ENCODE measurements at regions not wholly inside any gene's neighbourhood (a gene's known extent, or its start where the extent isn't known, plus 50 kb on each side); places are given as distances from the start of the nearest gene placed in this dataset.
"Not testable (repeated sequence)": the region's sequence is repeated elsewhere in the genome, so short reads cannot be mapped to it uniquely, and the experiment has no call there.

GRCh38 chr7:63691408-63691807 is 307.2 kb upstream of the ZNF722 start:
- TF ChIP-seq REST (IDR thresholded peaks at IDR 0.05; ENCODE audit: low read depth, low read length); CTCF (IDR thresholded peaks at IDR 0.05 in 2 of 3, conservative IDR thresholded peaks at IDR 0.05 in 1 of 3; ENCODE audit: control insufficient read depth in 2 of 3, extremely low read depth in 1 of 3, insufficient read depth in 1 of 3, low read depth in 3 of 3, low read length in 3 of 3): not testable (repeated sequence)

Measured in GM12878 (cell line).